Stimulated activated CD4-positive, alpha-beta T cell treated with anti-CD3 and anti-CD28 coated beads, Interleukin-12 subunit alpha, Interleukin-12 subunit beta, amount 100 ng/mL, for 24 hours (primary cell): ENCODE measurements at regions not wholly inside any gene's neighbourhood (a gene's known extent, or its start where the extent isn't known, plus 50 kb on each side); places are given as distances from the start of the nearest gene placed in this dataset.
"Not testable (repeated sequence)": the region's sequence is repeated elsewhere in the genome, so short reads cannot be mapped to it uniquely, and the experiment has no call there.

Source experiments
- DNase-seq, 2 experiments: peaks; one replicate each; pipeline ENCODE4 v3.0.0-alpha.2; 2020; ENCODE audit warnings: low read depth in 2 of 2

DNA sequence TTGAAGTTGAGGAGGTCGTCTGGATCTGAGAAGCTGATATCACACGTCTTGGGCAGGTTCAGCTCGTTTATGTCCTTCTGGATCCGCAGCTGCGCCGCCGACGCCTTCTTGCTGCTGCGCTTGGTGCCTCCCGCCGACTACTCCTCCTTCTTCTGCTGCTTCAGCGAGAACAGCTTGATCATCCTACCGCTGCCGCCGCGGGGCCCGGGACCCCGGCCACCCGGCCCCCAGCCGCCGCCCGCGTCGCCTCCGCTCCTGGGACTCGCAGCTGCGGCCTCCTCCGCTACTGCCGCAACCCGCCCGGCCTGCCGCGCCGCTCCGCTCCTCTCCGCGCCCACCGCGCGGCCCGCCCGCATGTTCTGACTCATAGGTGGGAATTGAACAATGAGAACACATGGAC is 1710.6 kb downstream of the TP53TG3F start:
- not testable (repeated sequence) for DNase-seq

DNA sequence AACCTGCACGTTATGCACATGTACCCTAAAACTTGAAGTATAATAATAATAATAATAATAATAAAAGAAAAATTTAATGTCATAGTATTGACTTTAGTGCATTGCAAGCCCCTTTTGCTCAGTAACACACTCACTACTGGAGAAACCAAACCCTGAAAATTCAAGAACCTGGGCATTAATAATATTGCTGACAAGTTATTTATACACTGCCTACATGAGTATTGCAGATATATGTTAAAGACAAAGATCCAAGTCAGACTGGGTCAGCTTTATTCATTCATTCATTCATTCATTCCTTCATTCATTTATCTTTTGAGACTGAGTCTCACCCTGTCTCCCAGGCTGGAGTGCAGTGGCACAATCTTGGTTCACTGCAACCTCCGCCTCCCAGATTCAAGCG is 1711.2 kb downstream of the TP53TG3F start:
- no peak for DNase-seq

DNA sequence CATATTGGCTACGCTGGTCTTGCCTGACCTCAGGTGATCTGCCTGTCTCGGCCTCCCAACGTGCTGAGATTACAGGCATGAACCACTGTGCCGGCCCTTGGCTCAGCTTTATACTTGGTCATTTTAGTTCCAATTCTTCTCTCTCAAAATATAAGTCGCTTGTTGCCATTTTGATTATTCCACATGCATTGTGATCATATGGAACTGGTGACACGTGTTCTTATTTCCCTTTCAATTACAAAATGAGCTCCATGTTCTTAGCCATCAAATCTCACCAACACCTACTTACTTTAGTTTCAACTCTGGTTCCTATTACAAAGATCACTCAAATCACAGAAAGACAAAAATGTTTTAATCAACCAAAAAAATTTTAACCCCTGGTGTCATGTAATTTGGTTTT is 1711.7 kb downstream of the TP53TG3F start:
- no peak for DNase-seq

DNA sequence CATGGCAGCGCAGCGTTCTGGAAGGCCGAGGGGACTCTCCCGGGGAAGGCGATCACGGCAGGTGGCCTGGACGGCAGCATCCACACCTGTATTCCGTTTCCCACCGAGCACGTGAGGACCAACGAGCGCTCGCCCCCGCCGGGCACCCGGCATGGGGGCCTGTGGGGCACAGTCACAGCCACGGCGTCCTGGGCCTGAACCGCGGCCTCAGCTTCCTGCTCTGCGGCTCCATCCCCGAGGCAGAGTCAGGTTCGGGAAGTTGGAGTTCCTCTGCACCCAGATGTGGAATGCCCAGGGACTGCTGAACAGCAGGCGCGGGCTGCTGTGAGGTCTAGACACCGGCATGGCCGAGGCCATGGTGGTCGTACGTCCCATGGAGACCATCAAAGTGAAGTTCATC is 1713.9 kb downstream of the TP53TG3F start:
- DNase-seq, result no peak

DNA sequence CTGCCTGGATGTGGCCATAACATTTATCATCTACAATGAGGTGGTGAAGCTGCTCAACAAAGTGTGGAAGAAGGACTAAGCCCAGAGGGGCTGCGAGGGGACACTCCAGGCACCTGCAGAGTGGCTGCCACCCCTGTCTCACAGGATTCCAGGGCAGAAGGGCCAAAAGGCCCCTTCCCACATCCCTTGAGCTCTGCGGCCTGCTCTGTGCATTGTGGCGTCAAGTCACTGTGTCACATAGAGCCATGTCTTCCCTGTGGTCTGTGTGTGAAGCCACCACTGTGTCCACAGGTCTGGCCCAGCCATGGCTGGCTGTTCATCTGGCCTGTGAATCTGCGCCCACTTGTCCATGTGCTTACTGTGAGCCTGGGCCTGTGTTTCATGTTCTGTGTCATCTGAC is 1714.6 kb downstream of the TP53TG3F start:
- DNase-seq, result no peak

DNA sequence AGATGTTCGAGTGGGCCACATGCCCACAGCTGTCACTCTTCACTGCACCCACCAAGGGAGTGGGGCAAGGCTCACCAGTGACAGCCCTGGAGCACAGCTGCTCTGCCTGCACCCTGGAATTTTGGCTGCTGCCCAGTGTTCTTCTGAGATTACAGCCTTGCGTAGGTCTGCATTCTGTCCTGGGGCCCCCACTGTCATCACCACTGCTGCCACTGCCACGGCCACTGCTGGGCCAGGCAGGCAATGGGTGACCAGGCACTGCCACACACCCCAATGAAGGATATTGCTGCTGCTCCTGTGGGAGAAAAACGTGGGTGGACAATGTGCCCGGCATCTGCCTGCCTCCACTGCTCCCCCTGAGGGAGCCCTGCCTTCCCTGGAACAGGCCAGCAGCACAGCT is 1717.0 kb downstream of the TP53TG3F start:
- no peak for DNase-seq

DNA sequence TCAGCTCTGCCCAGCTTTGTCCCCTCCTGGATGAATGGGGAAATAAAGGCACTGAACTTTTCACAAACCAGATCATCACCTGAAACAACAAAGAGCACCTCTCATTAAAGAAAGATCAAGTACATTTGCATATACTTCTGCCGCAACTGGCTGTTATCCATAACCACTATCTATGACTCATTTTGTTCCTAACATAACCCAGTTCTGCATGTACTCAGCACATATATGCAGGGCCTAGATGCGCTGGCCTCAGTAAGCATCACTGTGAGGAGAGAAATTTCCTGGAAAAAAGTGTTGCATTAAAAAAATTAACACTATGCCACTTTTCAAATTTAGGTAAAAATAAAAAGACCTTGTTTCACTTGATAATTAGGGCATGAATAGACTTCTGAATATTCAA is 1718.4 kb downstream of the TP53TG3F start:
- DNase-seq, result no peak

DNA sequence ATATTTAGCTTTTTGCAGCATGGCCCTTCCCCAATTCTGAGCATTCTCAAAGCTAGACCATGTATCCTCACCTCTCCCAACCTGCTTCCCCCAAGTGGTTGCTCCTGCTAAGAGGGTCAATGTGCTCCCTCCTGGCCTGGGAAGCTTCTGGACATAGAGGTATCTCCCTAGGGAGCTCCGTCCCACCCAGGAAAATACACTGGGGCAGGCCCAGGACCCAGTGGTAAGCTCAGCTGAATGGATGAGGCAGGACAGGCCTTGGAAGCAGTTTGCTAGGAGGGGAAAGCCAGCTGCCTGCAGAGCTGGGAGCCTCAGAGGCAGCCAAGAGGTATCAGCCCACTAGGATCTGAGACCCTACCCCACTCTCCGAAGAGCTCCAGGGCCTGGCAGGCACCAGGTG is 1721.6 kb downstream of the TP53TG3F start:
- no peak for DNase-seq

DNA sequence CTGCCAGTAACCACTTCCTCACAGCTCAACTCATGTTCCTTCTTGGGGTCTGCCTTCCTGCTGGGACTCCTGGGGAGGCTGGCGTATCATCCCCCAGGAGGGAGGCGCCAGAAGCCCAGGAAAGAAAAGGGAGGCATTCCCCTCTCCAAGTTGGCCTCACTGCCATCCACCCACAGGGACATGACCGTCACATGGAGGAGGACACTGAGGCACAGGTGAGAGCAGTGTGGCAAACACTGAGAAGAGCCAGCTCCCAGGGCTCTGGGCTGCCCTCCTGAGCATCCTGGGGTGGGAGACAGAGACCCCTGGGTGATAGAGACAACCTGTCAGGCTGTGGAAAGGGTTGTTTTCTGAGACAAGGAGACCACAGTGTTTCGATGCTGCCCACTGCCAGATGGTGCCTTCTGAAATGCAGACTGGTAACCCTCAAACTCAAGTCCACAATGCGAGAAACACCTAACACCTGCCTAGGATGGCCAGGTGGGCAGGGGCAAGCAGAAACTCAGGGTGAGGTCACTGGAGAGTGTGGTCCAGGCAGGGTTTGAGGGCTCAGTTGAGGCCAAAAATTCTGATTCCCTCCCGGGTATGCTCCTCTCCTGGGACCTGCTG is 1722.1 kb downstream of the TP53TG3F start:
- no peak for DNase-seq

DNA sequence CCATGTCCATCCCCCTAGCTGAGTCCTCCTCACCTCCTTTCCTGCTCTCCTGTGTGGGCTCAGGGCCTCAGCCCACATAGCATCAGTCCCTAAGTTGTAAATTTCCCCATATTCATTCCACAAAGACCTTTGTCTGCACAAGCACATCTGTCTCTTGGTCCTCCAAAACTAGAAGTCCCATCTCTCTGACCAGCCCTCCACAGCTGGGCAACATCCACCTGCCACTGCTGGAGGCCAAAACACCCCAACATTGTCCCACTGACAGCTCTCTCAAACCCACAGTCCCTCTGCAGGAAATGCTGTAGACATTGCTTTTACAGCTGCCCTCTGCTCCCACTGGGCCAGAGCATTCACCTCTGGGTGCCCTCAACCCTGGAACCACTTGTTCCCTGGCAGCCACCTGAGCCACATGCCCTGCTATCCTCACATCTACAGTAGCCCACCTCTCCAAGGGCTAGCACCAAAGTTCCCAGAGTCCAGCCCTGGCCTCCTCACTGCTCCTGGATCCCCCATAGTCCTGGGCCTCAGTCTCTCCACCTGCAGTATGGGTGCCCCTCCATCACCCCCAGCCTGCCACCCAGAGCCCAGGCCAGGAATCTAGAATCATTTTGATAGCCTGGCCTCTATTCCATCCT is 1722.7 kb downstream of the TP53TG3F start:
- no peak for DNase-seq

DNA sequence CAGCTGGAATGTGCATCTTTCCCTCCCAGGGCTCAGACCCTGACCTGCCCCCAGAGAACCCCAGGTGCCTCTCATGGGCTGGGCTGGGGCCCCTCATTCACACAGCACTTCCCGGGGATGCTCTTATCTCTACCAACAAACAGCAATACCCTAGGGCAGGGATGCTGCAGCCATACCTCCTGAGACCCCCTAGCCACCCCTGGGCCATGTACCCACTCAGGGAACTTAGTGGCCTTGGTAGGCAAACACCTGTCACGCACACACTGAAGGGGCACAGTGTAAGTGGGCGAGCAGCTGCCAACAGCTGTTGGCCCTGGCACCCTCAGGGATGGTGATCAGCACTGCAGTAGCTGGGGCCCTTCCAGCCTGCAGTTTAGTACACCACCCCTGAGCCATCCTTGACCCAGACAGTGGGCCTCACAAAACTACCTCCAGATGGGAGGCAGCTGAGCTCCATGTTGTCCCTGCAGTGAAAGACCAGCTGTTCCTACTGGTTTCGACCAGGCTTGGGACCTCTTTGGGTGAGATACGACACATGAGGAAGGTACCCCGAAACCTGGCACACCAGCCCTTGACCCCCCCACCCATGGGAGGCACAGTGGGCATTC is 1723.6 kb downstream of the TP53TG3F start:
- no peak for DNase-seq

DNA sequence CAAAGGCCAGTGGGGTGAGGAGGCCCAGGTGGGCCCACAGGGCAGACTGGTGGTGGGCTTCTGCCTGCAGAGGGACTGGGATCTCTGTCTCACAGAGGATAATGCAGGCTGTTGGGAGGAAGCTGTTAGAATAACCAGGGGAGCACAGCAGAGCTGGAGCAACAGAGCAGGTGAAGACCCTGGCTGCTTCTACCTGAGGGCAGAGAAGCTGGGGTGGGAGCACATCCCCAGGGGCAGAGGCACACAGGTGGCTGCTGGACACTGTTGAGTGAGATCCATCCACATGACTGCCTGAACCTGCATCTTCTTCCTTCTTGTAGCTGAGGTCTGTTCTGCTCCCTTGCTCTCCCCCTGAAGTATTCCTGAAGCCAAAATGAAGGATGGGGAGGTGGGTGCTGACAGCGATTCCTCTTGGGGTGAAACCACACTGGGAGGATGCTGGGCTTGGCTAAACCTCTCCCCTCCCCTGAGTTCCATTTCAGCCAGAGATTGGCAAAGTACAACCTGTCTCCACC is 1725.0 kb downstream of the TP53TG3F start:
- no peak for DNase-seq

DNA sequence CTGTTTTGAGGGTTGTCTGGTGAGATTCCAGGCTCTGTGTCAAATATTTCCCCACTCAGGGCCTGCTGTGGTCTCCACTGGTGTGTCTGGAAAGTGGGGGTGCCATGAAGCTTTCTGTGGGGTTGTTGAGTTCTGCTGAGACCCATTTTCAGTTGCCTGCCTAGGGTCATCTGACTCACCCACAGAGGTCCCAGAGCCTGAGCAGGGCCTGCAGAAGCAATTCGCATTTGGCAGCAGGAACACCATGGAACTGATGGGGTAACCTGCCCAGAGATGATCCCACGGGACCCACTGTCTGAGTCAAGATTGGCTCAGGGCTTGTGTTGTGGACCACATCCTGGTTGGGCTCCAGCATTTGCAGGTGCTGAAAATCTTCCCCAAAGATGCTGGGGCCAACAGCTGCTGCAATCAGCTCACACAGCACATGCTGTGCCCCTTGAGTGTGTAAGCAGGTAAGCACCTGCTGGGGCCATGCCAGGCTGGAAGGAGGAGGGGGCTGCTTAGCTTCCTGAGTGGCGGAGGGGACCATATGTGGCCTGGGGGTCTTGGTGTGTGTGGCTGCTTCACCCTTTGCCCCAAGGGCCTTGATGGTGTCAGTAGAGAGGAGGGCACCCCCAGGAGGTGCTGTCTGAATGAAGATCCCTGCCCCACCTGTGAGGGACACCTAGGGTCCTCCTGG is 1726.1 kb downstream of the TP53TG3F start:
- no peak for DNase-seq

DNA sequence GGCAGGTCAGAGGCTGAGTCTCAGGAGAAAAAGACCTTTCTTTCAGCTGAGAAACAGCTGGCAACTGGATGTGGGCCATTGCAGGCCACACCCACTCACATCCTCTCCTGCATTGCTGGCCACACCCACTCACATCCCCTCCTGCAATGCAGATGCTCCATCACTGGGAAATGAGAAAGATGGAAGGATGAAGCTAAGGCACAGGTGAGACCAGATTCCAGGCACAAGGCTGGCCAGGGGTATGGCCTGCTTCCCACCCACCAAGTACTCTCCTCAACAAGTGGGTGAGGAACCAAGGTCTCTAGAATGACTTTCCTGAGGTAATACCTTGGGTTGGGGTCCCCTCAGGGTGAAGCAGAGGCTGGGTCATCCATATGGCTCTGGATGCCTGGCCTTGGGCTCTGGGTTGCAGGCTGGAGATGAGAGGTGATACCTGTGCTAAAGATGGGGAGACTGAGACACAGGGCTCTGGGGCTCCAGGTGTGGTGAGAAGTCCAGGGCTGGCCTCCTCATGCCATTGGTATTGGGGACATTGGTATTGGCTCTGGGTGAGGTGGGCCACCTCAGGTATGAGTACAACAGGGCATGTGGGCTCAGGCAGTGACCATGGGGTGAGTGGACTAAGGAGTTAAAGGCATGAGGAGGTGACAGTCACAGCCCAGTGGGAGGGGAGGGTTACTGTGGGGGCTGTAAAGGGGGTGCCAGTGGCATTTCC is 1726.8 kb downstream of the TP53TG3F start:
- DNase-seq, result no peak

DNA sequence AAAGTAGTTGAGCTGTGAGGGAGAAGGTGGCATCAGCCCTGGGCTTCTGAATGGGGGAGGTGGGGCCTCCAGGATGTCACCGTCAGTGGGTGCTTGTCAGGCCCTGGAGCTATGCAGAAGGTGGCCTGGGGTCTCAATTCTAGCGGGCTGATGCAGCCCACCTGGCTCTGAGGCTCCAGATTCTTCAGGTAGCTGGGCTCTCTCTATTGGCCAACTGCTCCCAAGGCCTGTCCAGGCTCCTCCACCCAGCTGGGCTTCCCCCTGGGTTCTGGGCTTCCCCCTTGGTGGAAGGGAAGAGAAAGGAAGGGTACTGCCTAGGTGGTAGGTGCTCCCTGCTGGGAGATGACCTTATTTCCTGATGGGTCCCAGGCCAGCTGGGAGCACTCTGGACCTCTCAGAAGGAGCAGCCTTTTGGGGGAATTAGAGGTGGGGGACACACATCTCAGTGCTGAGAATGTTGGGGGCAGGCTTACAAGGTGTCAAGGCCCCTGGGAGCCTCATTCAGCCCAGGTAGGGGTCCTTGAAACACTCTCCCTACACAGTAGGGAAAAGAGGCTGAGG is 1728.3 kb downstream of the TP53TG3F start:
- no peak for DNase-seq

DNA sequence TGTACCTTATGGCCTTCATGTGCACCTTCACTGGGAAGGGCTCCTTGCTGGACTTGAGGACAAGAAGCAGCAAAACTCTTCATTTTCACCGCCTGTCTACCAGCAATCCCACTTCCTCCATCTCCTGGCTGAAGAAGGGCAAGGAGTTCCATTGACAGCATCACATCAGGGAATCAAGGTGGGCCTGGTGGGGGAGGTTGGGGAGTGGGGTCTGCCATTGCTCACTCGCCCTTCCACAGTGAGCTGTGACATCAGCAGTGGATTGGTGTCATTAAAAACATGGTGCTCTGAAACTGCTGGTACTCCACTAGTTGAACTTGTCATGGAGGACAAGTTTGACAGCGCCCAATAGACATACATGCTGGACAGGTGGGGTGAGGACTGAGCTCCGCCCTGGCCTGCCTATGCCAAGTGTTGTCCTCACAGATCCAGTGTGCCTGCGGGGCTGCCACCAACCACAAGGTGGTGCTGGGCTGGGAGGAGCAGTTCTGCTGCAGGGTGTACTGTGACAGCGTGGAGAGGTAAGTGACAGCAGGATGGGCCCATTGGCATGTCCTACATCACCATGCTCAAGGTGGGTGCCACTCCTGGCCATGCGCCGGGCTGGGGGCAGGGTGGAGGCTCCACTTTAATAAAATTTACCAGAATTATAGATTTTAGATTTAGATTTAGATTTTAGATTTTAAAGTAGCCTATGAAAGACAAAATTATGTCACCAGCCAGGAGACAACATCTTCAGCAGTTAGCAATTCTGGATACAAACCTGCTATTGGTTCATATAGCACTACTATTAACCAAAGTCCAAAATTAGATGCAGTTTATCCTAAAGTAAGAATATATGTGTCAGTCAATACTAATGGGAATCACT is 1729.1 kb downstream of the TP53TG3F start:
- no peak for DNase-seq

DNA sequence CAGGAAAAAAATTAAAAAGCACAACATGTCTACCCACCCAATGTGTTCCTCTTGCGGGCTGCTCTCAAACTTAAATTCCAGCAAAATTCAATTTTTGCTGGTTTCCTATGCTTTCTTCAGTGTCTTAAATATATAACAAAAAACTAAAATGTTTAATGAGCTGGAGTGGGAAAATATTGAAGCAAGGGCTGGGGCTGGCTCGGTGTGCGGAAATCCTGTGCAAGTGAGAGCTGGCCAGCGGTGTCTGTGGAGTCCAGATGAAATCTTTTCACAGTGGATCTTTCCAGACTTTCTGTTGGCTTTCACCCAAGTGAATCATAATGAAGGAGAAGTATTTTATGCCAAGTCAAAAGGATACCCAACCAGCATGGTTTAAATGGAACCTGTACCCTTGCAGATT is 1733.6 kb downstream of the TP53TG3F start:
- DNase-seq, result no peak

DNA sequence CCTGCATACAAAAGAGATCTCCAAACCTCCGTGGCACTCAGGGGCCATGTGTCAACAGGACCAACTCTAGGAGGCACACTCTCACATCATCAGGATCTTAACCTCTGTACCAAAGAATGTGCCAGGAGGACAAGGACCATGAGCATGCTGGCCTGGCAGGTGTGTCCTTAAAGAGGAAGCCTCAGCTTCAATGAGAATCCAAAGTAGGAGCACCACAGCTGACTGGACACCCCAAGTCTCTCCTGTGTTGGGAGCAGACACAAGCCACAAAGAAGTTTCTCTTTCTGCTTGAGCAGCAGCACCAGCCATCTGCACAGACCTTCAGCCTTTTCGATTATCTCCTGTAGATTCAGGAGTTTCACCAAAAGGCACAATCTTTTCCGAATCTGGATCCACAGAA is 1734.5 kb downstream of the TP53TG3F start:
- DNase-seq, result no peak

DNA sequence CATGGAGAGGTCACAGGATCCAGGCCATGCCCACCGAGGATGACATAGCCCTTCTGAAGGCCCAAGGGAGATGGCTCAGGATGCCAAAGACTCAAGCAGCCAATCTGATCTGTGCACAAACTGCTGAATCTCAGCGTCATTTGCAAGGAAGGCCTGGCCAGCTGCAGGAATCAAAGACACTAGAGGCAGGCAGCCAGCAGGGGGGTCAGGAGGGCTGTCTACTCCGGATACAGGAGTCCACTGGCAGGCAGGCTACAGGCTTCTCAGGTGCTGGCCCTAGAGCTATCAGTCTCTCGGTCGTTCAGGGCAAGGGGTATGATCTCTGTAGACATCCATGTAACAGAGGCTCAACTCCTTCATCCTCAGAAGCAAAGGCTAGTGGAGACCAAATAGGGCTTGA is 1735.3 kb downstream of the TP53TG3F start:
- DNase-seq, result no peak

DNA sequence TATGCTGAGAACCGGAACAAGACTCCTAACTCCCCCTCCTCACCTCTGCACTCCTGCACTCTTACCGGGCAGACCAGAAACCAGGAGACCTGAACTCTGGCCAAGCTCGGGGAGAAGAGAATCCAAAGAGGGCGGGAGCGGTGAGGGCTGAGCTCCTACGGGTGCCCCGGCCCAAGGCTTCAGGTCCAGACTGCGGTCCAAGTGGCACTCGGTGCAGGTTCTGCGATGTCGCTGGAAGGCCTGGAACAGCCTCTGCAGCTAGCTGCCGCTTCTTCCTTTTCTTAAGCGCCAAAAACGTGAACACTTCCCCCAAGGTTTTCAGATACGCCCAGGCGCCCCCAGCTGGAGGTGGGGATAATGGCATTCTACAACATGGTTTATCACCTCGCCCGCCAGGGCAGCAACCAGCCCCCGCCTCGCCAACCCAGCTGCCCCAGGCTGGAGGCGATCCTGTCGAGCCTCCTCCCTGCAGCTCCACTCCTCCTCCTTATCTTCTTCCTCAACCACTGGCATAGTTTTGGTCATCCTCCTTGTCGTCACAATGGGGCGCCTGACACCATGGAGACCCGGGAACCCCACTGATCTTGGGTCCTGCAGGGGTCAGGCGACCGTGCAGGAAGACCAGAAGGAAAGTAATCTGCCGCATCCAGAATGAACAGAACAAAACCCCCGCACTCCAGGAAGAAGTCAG is 1735.9 kb downstream of the TP53TG3F start:
- DNase-seq, result no peak
